ENCODE measurements at regions not wholly inside any gene's neighbourhood (a gene's known extent, or its start where the extent isn't known, plus 50 kb on each side); places are given as distances from the start of the nearest gene placed in this dataset.

- TF ChIP-seq, protein P1, sequence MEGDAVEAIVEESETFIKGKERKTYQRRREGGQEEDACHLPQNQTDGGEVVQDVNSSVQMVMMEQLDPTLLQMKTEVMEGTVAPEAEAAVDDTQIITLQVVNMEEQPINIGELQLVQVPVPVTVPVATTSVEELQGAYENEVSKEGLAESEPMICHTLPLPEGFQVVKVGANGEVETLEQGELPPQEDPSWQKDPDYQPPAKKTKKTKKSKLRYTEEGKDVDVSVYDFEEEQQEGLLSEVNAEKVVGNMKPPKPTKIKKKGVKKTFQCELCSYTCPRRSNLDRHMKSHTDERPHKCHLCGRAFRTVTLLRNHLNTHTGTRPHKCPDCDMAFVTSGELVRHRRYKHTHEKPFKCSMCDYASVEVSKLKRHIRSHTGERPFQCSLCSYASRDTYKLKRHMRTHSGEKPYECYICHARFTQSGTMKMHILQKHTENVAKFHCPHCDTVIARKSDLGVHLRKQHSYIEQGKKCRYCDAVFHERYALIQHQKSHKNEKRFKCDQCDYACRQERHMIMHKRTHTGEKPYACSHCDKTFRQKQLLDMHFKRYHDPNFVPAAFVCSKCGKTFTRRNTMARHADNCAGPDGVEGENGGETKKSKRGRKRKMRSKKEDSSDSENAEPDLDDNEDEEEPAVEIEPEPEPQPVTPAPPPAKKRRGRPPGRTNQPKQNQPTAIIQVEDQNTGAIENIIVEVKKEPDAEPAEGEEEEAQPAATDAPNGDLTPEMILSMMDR (IDR thresholded peaks at IDR 0.05; ENCODE audit: control extremely low read depth, extremely low read depth, low read depth, missing control alignments): no peak
- DNase-seq (ENCODE audit: extremely low spot score): no peak
- CTCF ChIA-PET: no interaction called here
- POLR2A ChIA-PET: no interaction called here
Measured at GRCh38 chr20:39146394-39146793, 184.2 kb downstream of the DHX35 start.

GRCh38 chr20:39145921-39146320 lies 183.8 kb downstream of the DHX35 start:
- TF ChIP-seq, protein P1 (IDR thresholded peaks at IDR 0.05; ENCODE audit: control extremely low read depth, extremely low read depth, low read depth, missing control alignments): no peak
- ChIA-PET POLR2A (no interaction called here), CTCF (no interaction called here)
- no peak for DNase-seq (ENCODE audit: extremely low spot score)

- POLR2A ChIA-PET: no interaction called here
- DNase-seq (ENCODE audit: extremely low spot score): no peak
- CTCF ChIA-PET: no interaction called here
- TF ChIP-seq, protein P1 (IDR thresholded peaks at IDR 0.05; ENCODE audit: control extremely low read depth, extremely low read depth, low read depth, missing control alignments): no peak
Measured at GRCh38 chr20:39144757-39145156, 182.6 kb downstream of the DHX35 start.

- DNase-seq (ENCODE audit: extremely low spot score): no peak
- CTCF ChIA-PET: interaction anchor here (0.8 to 0.9 kb wide), 2 partner anchors 8 to 61 kb away, joined by 3 read pairs; no protein-coding TSS in a partner anchor
- POLR2A ChIA-PET: no interaction called here
- TF ChIP-seq, protein P1 (IDR thresholded peaks at IDR 0.05; ENCODE audit: control extremely low read depth, extremely low read depth, low read depth, missing control alignments): no peak
Measured at GRCh38 chr20:39142407-39143096, 180.4 kb downstream of the DHX35 start.

DNA sequence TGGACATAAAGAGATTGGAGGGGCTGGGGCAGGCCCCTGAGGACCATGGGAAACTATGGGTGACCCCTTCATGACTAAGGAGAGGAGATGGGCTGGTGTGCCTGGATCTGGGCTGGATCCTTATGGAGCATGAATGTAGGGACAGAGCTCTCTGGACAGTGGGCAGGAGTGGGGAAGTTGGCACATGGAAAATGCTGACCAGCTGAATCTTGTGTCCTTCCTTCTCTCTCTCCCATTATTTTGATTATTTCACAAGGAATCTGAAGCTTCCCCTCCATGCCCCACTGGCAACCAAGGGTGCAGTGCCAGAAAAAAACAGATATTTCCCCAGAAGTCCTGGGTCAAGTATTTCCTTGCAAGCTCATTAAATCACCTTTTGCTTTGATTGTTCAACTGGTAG lies 175.2 kb downstream of the DHX35 start:
- POLR2A ChIA-PET: no interaction called here
- TF ChIP-seq, protein P1 (IDR thresholded peaks at IDR 0.05; ENCODE audit: control extremely low read depth, extremely low read depth, low read depth, missing control alignments): no peak

DNA sequence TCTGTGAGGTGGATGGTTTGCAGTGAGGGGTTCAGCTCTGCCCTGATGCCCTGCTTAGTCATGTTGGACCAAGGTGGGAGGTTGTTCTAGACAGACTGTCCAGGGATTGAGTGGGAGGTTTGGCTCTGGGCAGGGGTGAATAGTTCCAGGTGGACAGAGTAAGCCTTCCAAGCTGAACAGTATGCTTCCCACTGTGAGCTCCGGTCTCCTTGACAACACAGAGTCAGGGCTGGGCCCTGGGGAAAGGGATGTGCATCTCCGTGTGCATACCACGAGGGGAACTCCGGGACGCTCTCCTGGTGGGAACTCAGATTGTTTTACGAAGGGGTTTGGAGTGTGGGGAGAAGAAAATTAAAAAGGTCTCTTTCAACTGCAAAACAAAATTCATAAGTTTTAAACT lies 174.7 kb downstream of the DHX35 start:
- ChIA-PET CTCF (interaction anchor here (0.8 to 1.5 kb wide), 2 partner anchors 12 to 19 kb away, joined by 3 to 4 read pairs; no protein-coding TSS in a partner anchor), POLR2A (no interaction called here)
- DNase-seq (ENCODE audit: extremely low spot score): no peak
- TF ChIP-seq, protein P1 (IDR thresholded peaks at IDR 0.05; ENCODE audit: control extremely low read depth, extremely low read depth, low read depth, missing control alignments): no peak

More for the DNA sequence above, 175.2 kb downstream of the DHX35 start:
- DNase-seq (ENCODE audit: extremely low spot score): no peak
- CTCF ChIA-PET: interaction anchor here (1.5 kb wide), 1 partner anchor 19 kb away, joined by 4 read pairs; no protein-coding TSS in a partner anchor

Data from GM10248 (cell line).